ENCODE measurements at regions not wholly inside any gene's neighbourhood (a gene's known extent, or its start where the extent isn't known, plus 50 kb on each side); places are given as distances from the start of the nearest gene placed in this dataset.

DNA sequence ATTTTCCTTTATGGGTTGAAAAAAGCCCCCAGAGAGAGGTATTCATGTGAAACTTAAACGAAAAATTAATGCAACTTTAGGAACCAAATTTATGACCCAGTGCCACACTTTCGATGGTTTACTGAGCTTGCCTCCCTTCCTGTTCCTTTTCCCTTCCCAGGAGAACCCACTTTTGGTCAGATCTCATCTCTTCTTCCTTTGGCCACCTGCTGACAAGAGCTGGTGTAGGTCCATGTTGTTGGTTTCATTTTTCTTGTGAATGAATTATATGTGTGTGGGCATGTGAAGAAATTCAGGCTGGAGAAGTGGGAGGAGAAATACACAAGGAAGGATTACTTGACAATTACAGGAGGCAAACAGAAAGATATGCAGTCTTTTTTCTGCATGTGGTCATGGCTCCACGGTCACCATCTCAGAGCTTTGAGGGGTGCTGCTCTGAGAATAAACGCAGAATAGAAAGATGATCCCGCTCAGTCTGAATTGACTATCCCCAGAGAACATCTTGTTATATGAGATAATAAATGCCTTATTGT, 111.3 kb upstream of the TCF4 start:
- TF ChIP-seq CTCF (IDR thresholded peaks at IDR 0.05; ENCODE audit: insufficient read depth, low read depth, low read length) = no peak
- no peak for DNase-seq (ENCODE audit: low read depth)
- H3K4me3 ChIP-seq (ENCODE audit: low read depth, low read length) = no peak overlapping the region
- no peaks in the 10 kb centered on the region for H3K36me3 ChIP-seq (ENCODE audit: control insufficient read depth, insufficient read depth, low read length)
- CTCF ChIA-PET = no interaction called here
- POLR2A ChIA-PET = no interaction called here
- no peaks in the 10 kb centered on the region for H3K27me3 ChIP-seq (ENCODE audit: control insufficient read depth, insufficient read depth, low read length)

- H3K36me3 ChIP-seq (ENCODE audit: control insufficient read depth, insufficient read depth, low read length) = no peaks in the 10 kb centered on the region
- no peak overlapping the region for H3K4me3 ChIP-seq (ENCODE audit: low read depth, low read length)
- H3K27me3 ChIP-seq (ENCODE audit: control insufficient read depth, insufficient read depth, low read length) = no peaks in the 10 kb centered on the region
- ChIA-PET POLR2A (no interaction called here), CTCF (no interaction called here)
- no peak for TF ChIP-seq CTCF (IDR thresholded peaks at IDR 0.05; ENCODE audit: insufficient read depth, low read depth, low read length)
- no peak for DNase-seq (ENCODE audit: low read depth)
Measured at GRCh38 chr18:55696811-55697210, 108.8 kb upstream of the TCF4 start.

DNA sequence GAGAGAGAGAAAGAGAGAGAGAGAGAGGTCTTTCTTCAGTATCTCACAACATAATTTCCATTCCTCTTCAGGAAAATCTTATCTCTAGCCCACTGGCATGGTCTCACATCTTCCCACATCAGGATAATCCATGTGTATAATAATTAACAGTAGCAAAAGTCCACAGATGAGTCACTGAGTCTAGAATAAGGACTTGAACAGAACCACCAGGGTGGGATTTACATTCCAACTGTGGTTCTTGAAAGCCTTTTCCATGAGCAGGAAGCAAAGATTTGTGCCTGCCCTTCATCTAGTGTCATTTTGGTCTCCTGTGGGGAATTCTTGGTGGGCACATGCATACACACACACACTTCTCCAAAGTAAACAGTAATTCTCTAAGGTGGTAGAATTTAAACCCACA, 107.1 kb upstream of the TCF4 start:
- DNase-seq (ENCODE audit: low read depth) = no peak
- ChIA-PET CTCF (no interaction called here), POLR2A (no interaction called here)
- H3K36me3 ChIP-seq (ENCODE audit: control insufficient read depth, insufficient read depth, low read length) = no peaks in the 10 kb centered on the region
- TF ChIP-seq CTCF (IDR thresholded peaks at IDR 0.05; ENCODE audit: insufficient read depth, low read depth, low read length) = no peak
- no peaks in the 10 kb centered on the region for H3K27me3 ChIP-seq (ENCODE audit: control insufficient read depth, insufficient read depth, low read length)
- H3K4me3 ChIP-seq (ENCODE audit: low read depth, low read length) = no peak overlapping the region

DNA sequence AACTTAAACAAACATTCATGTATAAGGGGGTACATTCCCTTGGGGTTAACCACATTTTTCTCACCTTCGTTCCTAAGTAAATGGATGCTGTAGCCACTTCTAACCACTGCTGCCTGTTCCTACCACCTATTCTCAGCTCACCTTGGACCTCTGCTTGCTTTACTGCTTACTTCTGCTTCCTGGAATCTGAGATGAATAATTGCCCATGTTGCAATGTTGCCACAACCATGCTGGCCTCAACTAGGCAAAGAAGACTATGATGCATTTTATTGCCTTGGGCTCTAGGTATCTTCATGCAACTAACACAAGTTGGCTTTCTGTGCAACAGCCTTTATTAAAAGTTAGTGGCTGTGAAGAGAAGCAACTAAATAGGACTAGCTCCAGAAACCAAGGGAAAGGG, 106.3 kb upstream of the TCF4 start:
- ChIA-PET CTCF (interaction anchor here (1.2 kb wide), 1 partner anchor 14 kb away, joined by 4 read pairs; no protein-coding TSS in a partner anchor), POLR2A (no interaction called here)
- TF ChIP-seq CTCF (IDR thresholded peaks at IDR 0.05; ENCODE audit: insufficient read depth, low read depth, low read length) = no peak
- Histone ChIP-seq H3K4me3 (ENCODE audit: low read depth, low read length) (no peak overlapping the region), H3K27me3 (ENCODE audit: control insufficient read depth, insufficient read depth, low read length) (no peaks in the 10 kb centered on the region), H3K36me3 (ENCODE audit: control insufficient read depth, insufficient read depth, low read length) (no peaks in the 10 kb centered on the region)
- no peak for DNase-seq (ENCODE audit: low read depth)

GRCh38 chr18:55688030-55688429, 100.0 kb upstream of the TCF4 start:
- ChIA-PET POLR2A (no interaction called here), CTCF (no interaction called here)
- Histone ChIP-seq H3K36me3 (ENCODE audit: control insufficient read depth, insufficient read depth, low read length) (no peaks in the 10 kb centered on the region), H3K4me3 (ENCODE audit: low read depth, low read length) (no peak overlapping the region), H3K27me3 (ENCODE audit: control insufficient read depth, insufficient read depth, low read length) (no peaks in the 10 kb centered on the region)
- TF ChIP-seq CTCF (IDR thresholded peaks at IDR 0.05; ENCODE audit: insufficient read depth, low read depth, low read length) = no peak
- DNase-seq (ENCODE audit: low read depth) = no peak
